Activated naive CD8-positive, alpha-beta T cell treated with anti-CD3 and anti-CD28 coated beads, Interleukin-2, amount 50 U/mL, for 24 hours (primary cell): ENCODE measurements at regions not wholly inside any gene's neighbourhood (a gene's known extent, or its start where the extent isn't known, plus 50 kb on each side); places are given as distances from the start of the nearest gene placed in this dataset.
A peak's percentile ranks its signal among the peaks of the same experiment; 100 is the strongest.

Source experiments
- ATAC-seq: fragments of 150-1000 bp; cut with Tn5 transposase; one replicate; pipeline ENCODE4 v1.10.0; 2021
- DNase-seq: peaks from one replicate; pipeline ENCODE4 v3.0.0; 2021
- H3K27ac Mint-ChIP-seq: one replicate; pipeline ENCODE4 v1.8.0; 2021; ENCODE audit warnings: mild to moderate bottlenecking, mixed read lengths
- H3K27me3 Mint-ChIP-seq: one replicate; pipeline ENCODE4 v1.8.0; 2021; ENCODE audit warnings: mixed read lengths
- H3K36me3 Mint-ChIP-seq: one replicate; pipeline ENCODE4 v1.8.0; 2021; ENCODE audit warnings: low read depth, mixed read lengths
- H3K4me1 Mint-ChIP-seq: one replicate; pipeline ENCODE4 v1.8.0; 2021; ENCODE audit warnings: mixed read lengths
- H3K4me3 Mint-ChIP-seq: one replicate; pipeline ENCODE4 v1.8.0; 2021; ENCODE audit warnings: mild to moderate bottlenecking, moderate library complexity, mixed read lengths
- H3K9me3 Mint-ChIP-seq: one replicate; pipeline ENCODE4 v1.8.0; 2021; ENCODE audit warnings: mixed read lengths

DNA sequence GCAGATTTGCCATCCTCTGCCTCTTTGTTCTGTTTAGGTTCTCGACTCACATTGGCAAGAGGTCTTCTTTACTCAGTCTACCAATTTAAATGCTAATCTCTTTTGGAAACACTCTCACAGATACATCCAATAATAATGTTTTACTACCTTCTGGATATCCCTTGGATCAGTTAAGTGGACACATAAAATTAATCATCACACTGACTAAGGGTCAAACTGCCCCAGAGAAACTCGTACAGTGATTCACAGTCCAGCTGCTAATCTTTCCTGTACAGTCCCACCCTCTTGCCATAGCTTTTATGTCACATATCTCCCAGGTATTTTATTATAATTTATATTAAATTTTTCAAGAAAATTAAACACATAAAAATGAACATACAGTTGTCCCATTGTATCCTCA, 360.8 kb upstream of the RGMA start:
- H3K27ac Mint-ChIP-seq, result no peak overlapping the region
- no peaks in the 10 kb centered on the region for H3K9me3 Mint-ChIP-seq
- ATAC-seq, result no peak
- no peaks in the 10 kb centered on the region for H3K4me1 Mint-ChIP-seq
- H3K27me3 Mint-ChIP-seq, result no peaks in the 10 kb centered on the region
- DNase-seq, result no peak
- no peaks in the 10 kb centered on the region for H3K36me3 Mint-ChIP-seq
- H3K4me3 Mint-ChIP-seq, result no peak overlapping the region

DNA sequence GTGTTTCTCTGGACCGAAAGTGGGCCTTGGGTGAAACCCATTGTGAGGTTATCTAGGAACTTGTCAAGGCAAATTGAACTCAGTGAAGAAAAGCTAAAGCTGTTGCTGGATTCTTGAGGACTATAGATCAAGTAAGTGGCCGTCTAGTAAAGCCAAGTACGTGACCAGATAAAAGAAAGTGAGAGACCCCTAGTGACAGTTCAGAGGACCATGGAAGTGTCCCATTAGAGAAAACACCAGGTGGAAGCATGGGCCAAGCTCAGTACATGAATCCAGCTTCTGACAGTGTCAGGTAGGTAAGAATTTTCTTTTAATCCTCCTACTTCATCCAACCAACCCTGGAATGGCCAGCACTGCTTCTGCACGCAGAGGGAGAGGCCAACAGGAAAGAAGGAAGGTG, 349.3 kb upstream of the RGMA start:
- no peaks in the 10 kb centered on the region for H3K4me1 Mint-ChIP-seq
- ATAC-seq (no peak), DNase-seq (no peak)
- no peaks in the 10 kb centered on the region for H3K9me3 Mint-ChIP-seq
- no peak overlapping the region for H3K27ac Mint-ChIP-seq
- peaks cover 16% of the 10 kb centered on the region for H3K27me3 Mint-ChIP-seq
- no peaks in the 10 kb centered on the region for H3K36me3 Mint-ChIP-seq
- no peak overlapping the region for H3K4me3 Mint-ChIP-seq

- ATAC-seq, result no peak
- Mint-ChIP-seq H3K27me3 (no peaks in the 10 kb centered on the region), H3K9me3 (no peaks in the 10 kb centered on the region), H3K4me3 (no peak overlapping the region), H3K36me3 (no peaks in the 10 kb centered on the region), H3K4me1 (no peaks in the 10 kb centered on the region), H3K27ac (no peak overlapping the region)
- no peak for DNase-seq
Observed at GRCh38 chr15:93432474-93432873, 343.5 kb upstream of the RGMA start.

DNA sequence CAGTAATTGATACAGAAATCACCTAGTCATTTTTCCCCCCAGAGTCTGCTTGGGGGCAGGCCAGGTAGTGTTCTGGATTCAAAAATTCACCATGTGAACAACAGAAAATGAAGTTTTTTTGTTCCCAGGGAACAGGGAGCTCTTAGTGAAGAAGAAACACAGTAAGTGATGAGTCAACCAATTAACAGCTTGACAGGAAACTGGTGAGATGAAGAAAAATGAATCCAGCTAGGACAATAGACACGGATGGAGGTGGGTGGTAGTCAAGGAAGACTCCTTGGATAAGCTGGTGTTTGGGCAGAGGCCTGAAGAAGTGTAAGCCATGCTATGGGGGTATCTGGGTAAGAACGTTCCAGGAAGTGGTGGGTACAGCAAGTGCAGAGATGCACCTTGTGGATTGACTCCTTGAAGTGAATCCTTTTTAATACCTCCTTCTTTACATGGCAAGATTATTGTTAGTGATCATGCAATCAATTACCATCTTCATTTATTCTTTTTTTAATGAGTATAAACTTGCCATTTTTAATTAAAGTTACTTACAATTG, 339.9 kb upstream of the RGMA start:
- H3K27me3 Mint-ChIP-seq, result no peaks in the 10 kb centered on the region
- no peak overlapping the region for H3K27ac Mint-ChIP-seq
- no peak for ATAC-seq
- DNase-seq, result no peak
- no peaks in the 10 kb centered on the region for H3K36me3 Mint-ChIP-seq
- no peaks in the 10 kb centered on the region for H3K4me1 Mint-ChIP-seq
- no peak overlapping the region for H3K4me3 Mint-ChIP-seq
- H3K9me3 Mint-ChIP-seq, result no peaks in the 10 kb centered on the region

DNA sequence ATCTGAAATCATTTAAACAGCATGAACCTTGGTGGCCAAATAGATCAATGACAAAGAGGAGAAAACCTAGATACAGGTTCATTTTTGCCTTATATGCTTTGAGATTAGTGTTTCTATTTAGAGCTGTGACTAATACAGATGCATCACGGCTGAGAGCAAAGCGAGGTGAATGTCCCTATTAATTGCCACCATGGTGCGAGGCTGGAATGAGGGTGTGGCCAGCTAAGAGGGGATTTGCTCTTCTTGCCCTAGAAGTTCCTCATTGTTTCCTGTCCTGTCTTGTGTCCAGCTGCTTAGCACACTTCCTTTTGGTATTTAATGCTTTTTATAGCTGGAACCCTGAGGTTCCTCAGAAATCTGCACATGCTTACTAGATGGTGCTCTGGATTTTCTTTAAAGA, 339.1 kb upstream of the RGMA start:
- H3K36me3 Mint-ChIP-seq, result no peaks in the 10 kb centered on the region
- no peak overlapping the region for H3K4me3 Mint-ChIP-seq
- ATAC-seq (no peak), DNase-seq (no peak)
- H3K4me1 Mint-ChIP-seq, result no peaks in the 10 kb centered on the region
- no peaks in the 10 kb centered on the region for H3K9me3 Mint-ChIP-seq
- no peak overlapping the region for H3K27ac Mint-ChIP-seq
- H3K27me3 Mint-ChIP-seq, result no peaks in the 10 kb centered on the region

GRCh38 chr15:93424131-93424530, 335.1 kb upstream of the RGMA start:
- no peak for ATAC-seq
- H3K4me3 Mint-ChIP-seq, result no peak overlapping the region

DNA sequence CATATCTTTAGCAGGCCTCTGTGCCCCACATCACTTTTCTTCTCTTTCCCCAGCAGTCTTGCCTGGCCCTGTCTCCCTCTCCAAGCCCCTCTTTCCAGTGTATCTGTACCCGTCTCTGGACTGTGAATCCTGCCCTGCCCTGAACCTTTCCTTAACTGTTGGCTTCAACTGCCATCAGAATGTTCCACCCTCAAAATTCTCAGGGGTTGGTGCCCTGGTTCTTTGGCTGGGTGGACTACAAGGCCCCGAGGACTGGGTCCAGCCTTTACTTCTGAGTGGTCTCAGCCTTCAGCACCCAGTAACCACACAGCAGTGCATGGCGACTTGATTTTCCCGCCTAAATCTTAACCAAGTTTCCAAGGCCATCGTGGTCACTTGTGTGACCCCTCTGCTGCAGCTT, 333.5 kb upstream of the RGMA start:
- Mint-ChIP-seq H3K4me3 (no peak overlapping the region), H3K27ac (no peak overlapping the region), H3K27me3 (no peaks in the 10 kb centered on the region), H3K9me3 (no peaks in the 10 kb centered on the region), H3K4me1 (no peaks in the 10 kb centered on the region), H3K36me3 (no peaks in the 10 kb centered on the region)
- DNase-seq (no peak), ATAC-seq (no peak)

More at GRCh38 chr15:93424131-93424530, 335.1 kb upstream of the RGMA start:
- DNase-seq, result no peak
- H3K27ac Mint-ChIP-seq, result no peak overlapping the region
- H3K4me1 Mint-ChIP-seq, result no peaks in the 10 kb centered on the region
- no peaks in the 10 kb centered on the region for H3K36me3 Mint-ChIP-seq
- no peaks in the 10 kb centered on the region for H3K9me3 Mint-ChIP-seq
- no peaks in the 10 kb centered on the region for H3K27me3 Mint-ChIP-seq

DNA sequence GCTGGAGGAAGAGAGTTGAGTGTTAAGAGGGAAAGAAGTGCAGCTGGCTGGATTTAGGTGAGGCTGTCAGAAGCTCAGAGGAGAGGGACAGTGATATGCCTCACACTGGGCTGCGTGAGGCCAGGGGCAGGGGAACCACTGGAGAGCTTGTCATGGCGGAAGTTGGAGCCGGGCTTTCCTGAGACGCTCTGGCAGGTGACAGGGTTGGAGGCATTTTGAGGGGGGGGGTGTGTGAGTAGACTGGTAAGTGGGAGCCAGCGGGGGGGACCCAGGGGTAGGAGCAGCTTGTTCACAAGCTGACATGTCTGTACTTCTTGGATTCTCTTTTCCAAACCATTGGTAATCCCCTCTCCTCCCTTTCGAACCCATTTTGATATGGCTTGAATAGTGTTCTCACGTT, 331.5 kb upstream of the RGMA start:
- H3K4me3 Mint-ChIP-seq, result no peak overlapping the region
- H3K36me3 Mint-ChIP-seq, result no peaks in the 10 kb centered on the region
- DNase-seq (no peak), ATAC-seq (no peak)
- H3K9me3 Mint-ChIP-seq, result no peaks in the 10 kb centered on the region
- no peaks in the 10 kb centered on the region for H3K4me1 Mint-ChIP-seq
- H3K27me3 Mint-ChIP-seq, result no peaks in the 10 kb centered on the region
- no peak overlapping the region for H3K27ac Mint-ChIP-seq

GRCh38 chr15:93420050-93420452, 331.0 kb upstream of the RGMA start:
- ATAC-seq, result peak; percentile 65
- Mint-ChIP-seq H3K9me3 (no peaks in the 10 kb centered on the region), H3K4me3 (no peak overlapping the region), H3K27me3 (no peaks in the 10 kb centered on the region), H3K36me3 (no peaks in the 10 kb centered on the region), H3K27ac (no peak overlapping the region), H3K4me1 (no peaks in the 10 kb centered on the region)
- no peak for DNase-seq

GRCh38 chr15:93418566-93418965, 329.6 kb upstream of the RGMA start:
- DNase-seq (no peak), ATAC-seq (no peak)
- no peaks in the 10 kb centered on the region for H3K9me3 Mint-ChIP-seq

GRCh38 chr15:93417631-93418030, 328.6 kb upstream of the RGMA start:
- Mint-ChIP-seq H3K9me3 (no peaks in the 10 kb centered on the region), H3K36me3 (no peaks in the 10 kb centered on the region), H3K27ac (no peak overlapping the region), H3K4me1 (no peaks in the 10 kb centered on the region), H3K27me3 (no peaks in the 10 kb centered on the region), H3K4me3 (no peak overlapping the region)
- ATAC-seq (no peak), DNase-seq (no peak)

More at GRCh38 chr15:93418566-93418965, 329.6 kb upstream of the RGMA start:
- Mint-ChIP-seq H3K4me3 (no peak overlapping the region), H3K36me3 (no peaks in the 10 kb centered on the region), H3K27ac (no peak overlapping the region), H3K4me1 (no peaks in the 10 kb centered on the region), H3K27me3 (no peaks in the 10 kb centered on the region)

GRCh38 chr15:93417156-93417555, 328.1 kb upstream of the RGMA start:
- no peak for DNase-seq
- Mint-ChIP-seq H3K4me1 (no peaks in the 10 kb centered on the region), H3K27ac (no peak overlapping the region), H3K9me3 (no peaks in the 10 kb centered on the region), H3K27me3 (no peaks in the 10 kb centered on the region), H3K36me3 (no peaks in the 10 kb centered on the region), H3K4me3 (no peak overlapping the region)
- ATAC-seq, result no peak

DNA sequence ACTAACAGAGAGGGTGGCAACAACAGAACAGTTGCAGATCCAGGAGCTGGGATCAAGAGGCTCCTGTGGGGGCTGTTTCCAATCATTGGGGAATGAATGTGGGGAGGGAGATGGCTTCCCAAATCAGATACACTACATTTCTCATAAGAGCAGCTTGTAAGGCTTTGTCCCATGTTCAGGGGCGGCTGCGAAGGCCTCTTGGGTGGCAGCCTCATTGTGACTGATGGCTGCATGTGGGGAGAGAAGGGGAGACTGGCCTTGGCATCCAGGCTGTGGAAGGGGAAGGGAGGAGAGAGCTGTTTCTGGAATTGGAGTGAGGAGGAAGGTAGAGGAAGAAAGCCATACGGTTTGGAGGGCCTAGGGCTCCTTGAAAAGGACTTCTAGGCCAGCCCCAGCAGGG, 326.6 kb upstream of the RGMA start:
- no peaks in the 10 kb centered on the region for H3K36me3 Mint-ChIP-seq
- ATAC-seq (no peak), DNase-seq (no peak)
- no peaks in the 10 kb centered on the region for H3K9me3 Mint-ChIP-seq
- H3K4me1 Mint-ChIP-seq, result no peaks in the 10 kb centered on the region
- H3K27me3 Mint-ChIP-seq, result no peaks in the 10 kb centered on the region
- no peak overlapping the region for H3K27ac Mint-ChIP-seq
- no peak overlapping the region for H3K4me3 Mint-ChIP-seq

- no peaks in the 10 kb centered on the region for H3K9me3 Mint-ChIP-seq
- no peak for ATAC-seq
Observed at GRCh38 chr15:93414576-93415231, 325.7 kb upstream of the RGMA start.

GRCh38 chr15:93413745-93414144, 324.7 kb upstream of the RGMA start:
- H3K27me3 Mint-ChIP-seq, result no peaks in the 10 kb centered on the region
- H3K27ac Mint-ChIP-seq, result no peak overlapping the region
- no peaks in the 10 kb centered on the region for H3K4me1 Mint-ChIP-seq
- ATAC-seq (no peak), DNase-seq (no peak)
- no peaks in the 10 kb centered on the region for H3K9me3 Mint-ChIP-seq
- no peaks in the 10 kb centered on the region for H3K36me3 Mint-ChIP-seq
- H3K4me3 Mint-ChIP-seq, result no peak overlapping the region

More at GRCh38 chr15:93414576-93415231, 325.7 kb upstream of the RGMA start:
- Mint-ChIP-seq H3K27ac (no peak overlapping the region), H3K27me3 (no peaks in the 10 kb centered on the region), H3K36me3 (no peaks in the 10 kb centered on the region), H3K4me1 (no peaks in the 10 kb centered on the region), H3K4me3 (no peak overlapping the region)
- DNase-seq, result no peak

GRCh38 chr15:93399121-93399520, 310.1 kb upstream of the RGMA start:
- Mint-ChIP-seq H3K4me3 (no peak overlapping the region), H3K9me3 (peaks cover 7% of the 10 kb centered on the region), H3K36me3 (no peaks in the 10 kb centered on the region), H3K27me3 (peaks cover 3% of the 10 kb centered on the region), H3K27ac (no peak overlapping the region), H3K4me1 (no peaks in the 10 kb centered on the region)
- DNase-seq (no peak), ATAC-seq (no peak)
